Loucy (cell line): ENCODE measurements at regions not wholly inside any gene's neighbourhood (a gene's known extent, or its start where the extent isn't known, plus 50 kb on each side); places are given as distances from the start of the nearest gene placed in this dataset.

ENCODE experiments used
- H2AFZ ChIP-seq: fragments of 200-600 bp; sonication (generic); 2 replicates; pipeline ENCODE4 v1.6.0; 2016; ENCODE audit warnings: antibody characterized with exemption, mild to moderate bottlenecking, low read length, moderate library complexity
- H3F3A ChIP-seq: fragments of 200-600 bp; 2 replicates; pipeline ENCODE4 v1.6.0; 2016; ENCODE audit warnings: antibody characterized with exemption, low read depth, mild to moderate bottlenecking
- H3K27me3 ChIP-seq: fragments of 200-600 bp; sonication (generic); 2 replicates; pipeline ENCODE4 v1.6.1; 2014; ENCODE audit warnings: low read length, mild to moderate bottlenecking; ENCODE audit not compliant: insufficient read depth, poor library complexity, severe bottlenecking
- H3K36me3 ChIP-seq: fragments of 200-600 bp; sonication (generic); 2 replicates; pipeline ENCODE4 v1.6.1; 2016; ENCODE audit warnings: low read length; ENCODE audit not compliant: insufficient read depth
- H3K4me1 ChIP-seq: fragments of 200-600 bp; sonication (generic); 2 replicates; pipeline ENCODE4 v1.5.1; 2014; ENCODE audit warnings: low read length, mild to moderate bottlenecking; ENCODE audit not compliant: insufficient read depth, poor library complexity, severe bottlenecking
- H3K4me2 ChIP-seq: fragments of 200-600 bp; sonication (generic); 2 replicates; pipeline ENCODE4 v1.6.0; 2014; ENCODE audit warnings: antibody characterized with exemption, low read length, low read depth, mild to moderate bottlenecking; ENCODE audit not compliant: poor library complexity, severe bottlenecking
- H3K4me3 ChIP-seq: fragments of 200-600 bp; sonication (generic); 2 replicates; pipeline ENCODE4 v1.5.1; 2014; ENCODE audit warnings: low read length, mild to moderate bottlenecking, mixed read lengths; ENCODE audit not compliant: poor library complexity, severe bottlenecking
- H3K79me2 ChIP-seq: fragments of 200-600 bp; sonication (generic); 2 replicates; pipeline ENCODE4 v1.6.1; 2014; ENCODE audit warnings: low read length; ENCODE audit not compliant: insufficient read depth
- H3K9ac ChIP-seq: fragments of 200-600 bp; sonication (generic); 2 replicates; pipeline ENCODE4 v1.6.0; 2014; ENCODE audit warnings: mild to moderate bottlenecking, low read depth, low read length, moderate library complexity; ENCODE audit not compliant: poor library complexity, severe bottlenecking
- H3K9me2 ChIP-seq: fragments of 200-600 bp; sonication (generic); replicated peaks from 2 replicates; pipeline ENCODE4 v1.6.1; 2016; ENCODE audit warnings: low read depth, low read length, mixed read lengths
- H3K9me3 ChIP-seq: fragments of 200-600 bp; sonication (generic); 2 replicates; pipeline ENCODE4 v1.6.1; 2014; ENCODE audit warnings: mild to moderate bottlenecking, antibody characterized with exemption, low read length, low read depth; ENCODE audit not compliant: insufficient read depth
- H4K20me1 ChIP-seq: fragments of 200-600 bp; sonication (generic); 2 replicates; pipeline ENCODE4 v1.6.0; 2014; ENCODE audit warnings: antibody characterized with exemption, low read length, mild to moderate bottlenecking; ENCODE audit not compliant: insufficient read depth, poor library complexity, severe bottlenecking
- CTCF ChIP-seq: fragments of 200-600 bp; sonication (generic); conservative IDR thresholded peaks from 2 replicates; pipeline ENCODE4 v1.5.1; 2014; ENCODE audit warnings: mild to moderate bottlenecking, antibody characterized with exemption, low read length
- EZH2phosphoT487 ChIP-seq: fragments of 200-600 bp; IDR thresholded peaks from 2 replicates; pipeline ENCODE4 v1.6.1; 2018; ENCODE audit warnings: antibody characterized with exemption, mild to moderate bottlenecking, moderate library complexity, borderline replicate concordance

- Histone ChIP-seq H3K4me2 (no peak overlapping the region), H3K36me3 (no peaks in the 10 kb centered on the region), H3K79me2 (no peaks in the 10 kb centered on the region), H4K20me1 (no peaks in the 10 kb centered on the region), H3K4me1 (peaks cover 12% of the 10 kb centered on the region), H3K9me2 (no peaks in the 10 kb centered on the region), H3F3A (no peaks in the 10 kb centered on the region), H2AFZ (no peak overlapping the region), H3K4me3 (no peak overlapping the region), H3K27me3 (no peaks in the 10 kb centered on the region), H3K9ac (no peak overlapping the region), H3K9me3 (no peaks in the 10 kb centered on the region)
- no peak for TF ChIP-seq CTCF
- no peak for TF ChIP-seq EZH2phosphoT487
These were observed 54.6 kb upstream of the GUCY1A1 start for GRCh38 chr4:155612074-155612473.

GRCh38 chr4:155611501-155611900, 55.1 kb upstream of the GUCY1A1 start:
- Histone ChIP-seq H3K27me3 (no peaks in the 10 kb centered on the region), H3K4me3 (no peak overlapping the region), H3K9me3 (no peaks in the 10 kb centered on the region), H3K4me2 (no peak overlapping the region), H3K9me2 (no peaks in the 10 kb centered on the region), H3K4me1 (peaks cover 12% of the 10 kb centered on the region), H3K36me3 (no peaks in the 10 kb centered on the region), H3K9ac (no peak overlapping the region), H4K20me1 (no peaks in the 10 kb centered on the region), H3F3A (no peaks in the 10 kb centered on the region), H3K79me2 (no peaks in the 10 kb centered on the region), H2AFZ (no peak overlapping the region)
- no peak for TF ChIP-seq EZH2phosphoT487
- no peak for TF ChIP-seq CTCF

- Histone ChIP-seq H4K20me1 (no peaks in the 10 kb centered on the region), H3K9me2 (no peaks in the 10 kb centered on the region), H3K36me3 (no peaks in the 10 kb centered on the region), H2AFZ (no peak overlapping the region), H3F3A (no peaks in the 10 kb centered on the region), H3K4me3 (no peak overlapping the region), H3K4me1 (peaks cover 5% of the 10 kb centered on the region), H3K27me3 (no peaks in the 10 kb centered on the region), H3K79me2 (no peaks in the 10 kb centered on the region), H3K9me3 (no peaks in the 10 kb centered on the region), H3K9ac (no peak overlapping the region), H3K4me2 (no peak overlapping the region)
- TF ChIP-seq EZH2phosphoT487 (no peak), CTCF (no peak)
These were observed 56.5 kb upstream of the GUCY1A1 start for GRCh38 chr4:155610143-155610542.
